ENCODE measurements at regions not wholly inside any gene's neighbourhood (a gene's known extent, or its start where the extent isn't known, plus 50 kb on each side); places are given as distances from the start of the nearest gene placed in this dataset.

GRCh38 chr4:110683601-110684000, 60.7 kb upstream of the PITX2 start:
- no peaks in the 10 kb centered on the region for H3K36me3 ChIP-seq (ENCODE audit: control insufficient read depth in 4 of 4, insufficient read depth in 3 of 4, low read depth in 1 of 4, low read length in 3 of 4)
- 90% methylated on average over 11 of the region's 11 CpGs for WGBS
- no peak for TF ChIP-seq YY1 (IDR thresholded peaks at IDR 0.05)
- TF ChIP-seq RAD21 (IDR thresholded peaks at IDR 0.05) = no peak
- no peak for TF ChIP-seq MAX (IDR thresholded peaks at IDR 0.05)
- no peak for TF ChIP-seq GABPA (IDR thresholded peaks at IDR 0.05 in 1 of 2, conservative IDR thresholded peaks at IDR 0.05 in 1 of 2)
- no peak for TF ChIP-seq NR2F2 (IDR thresholded peaks at IDR 0.05)
- no peak for TF ChIP-seq FOXA2 (IDR thresholded peaks at IDR 0.05)
- no peak for TF ChIP-seq SP1 (IDR thresholded peaks at IDR 0.05)
- TF ChIP-seq FOXA1 (IDR thresholded peaks at IDR 0.05) = no peak
- TF ChIP-seq ZBTB33 (IDR thresholded peaks at IDR 0.05) = no peak
- no peak for TF ChIP-seq REST (IDR thresholded peaks at IDR 0.05)
- no peak for TF ChIP-seq HNF4A (conservative IDR thresholded peaks at IDR 0.05)
- no peak for TF ChIP-seq JUND (IDR thresholded peaks at IDR 0.05)
- no peak for TF ChIP-seq RXRA (IDR thresholded peaks at IDR 0.05)
- TF ChIP-seq ATF3 (IDR thresholded peaks at IDR 0.05) = no peak
- TF ChIP-seq CTCF (IDR thresholded peaks at IDR 0.05; ENCODE audit: low read depth, low read length, missing input control) = no peak
- TF ChIP-seq TAF1 (conservative IDR thresholded peaks at IDR 0.05) = no peak
- no peak for TF ChIP-seq EGR1 (IDR thresholded peaks at IDR 0.05; ENCODE audit: low read depth in 2 of 2)
- no peak for TF ChIP-seq HNF4G (IDR thresholded peaks at IDR 0.05)
- peaks cover 0 to 9% (median 0%) of the 10 kb centered on the region in 4 donors for H3K27me3 ChIP-seq (ENCODE audit: control insufficient read depth in 4 of 4, insufficient read depth in 4 of 4, low read length in 3 of 4)
- no peak for DNase-seq (ENCODE audit: low spot score)
- H3K4me1 ChIP-seq (ENCODE audit: control insufficient read depth in 4 of 4, insufficient read depth in 4 of 4, low read length in 3 of 4) = no peaks in the 10 kb centered on the region
- H3K9ac ChIP-seq (ENCODE audit: low read depth in 1 of 2, low read length in 2 of 2) = no peak overlapping the region
- no peak overlapping the region for H3K4me3 ChIP-seq (ENCODE audit: low read depth in 1 of 3, low read length in 3 of 3)
- H3K27ac ChIP-seq (ENCODE audit: low read depth in 1 of 2, low read length in 2 of 2) = no peak overlapping the region
- no peaks in the 10 kb centered on the region for H3K9me3 ChIP-seq (ENCODE audit: control insufficient read depth in 4 of 4, low read length in 3 of 4)

All from liver (tissue), 8 donors.